ENCODE measurements at regions not wholly inside any gene's neighbourhood (a gene's known extent, or its start where the extent isn't known, plus 50 kb on each side); places are given as distances from the start of the nearest gene placed in this dataset.

GRCh38 chr13:106176117-106176516, 359.3 kb downstream of the EFNB2 start:
- no peak for DNase-seq (ENCODE audit: low read depth in 3 of 3)

GRCh38 chr13:106173891-106174610, 361.4 kb downstream of the EFNB2 start:
- no peak for DNase-seq (ENCODE audit: low read depth in 3 of 3)

GRCh38 chr13:106173346-106173745, 362.1 kb downstream of the EFNB2 start:
- no peak for DNase-seq (ENCODE audit: low read depth in 3 of 3)

GRCh38 chr13:106172176-106172905, 363.1 kb downstream of the EFNB2 start:
- DNase-seq (ENCODE audit: low read depth in 3 of 3): no peak

- DNase-seq (ENCODE audit: low read depth in 3 of 3): no peak
Measured at GRCh38 chr13:106163426-106163825, 372.0 kb downstream of the EFNB2 start.

- no peak for DNase-seq (ENCODE audit: low read depth in 3 of 3)
Measured at GRCh38 chr13:106161146-106161545, 374.3 kb downstream of the EFNB2 start.

- DNase-seq (ENCODE audit: low read depth in 3 of 3): no peak
Measured at GRCh38 chr13:106159295-106160195, 375.9 kb downstream of the EFNB2 start.

- no peak for DNase-seq (ENCODE audit: low read depth in 3 of 3)
Measured at GRCh38 chr13:106156468-106156867, 379.0 kb downstream of the EFNB2 start.

GRCh38 chr13:106155411-106155810, 380.1 kb downstream of the EFNB2 start:
- no peak for DNase-seq (ENCODE audit: low read depth in 3 of 3)

- DNase-seq (ENCODE audit: low read depth in 3 of 3): no peak
Measured at GRCh38 chr13:106153876-106154275, 381.6 kb downstream of the EFNB2 start.

- no peak for DNase-seq (ENCODE audit: low read depth in 3 of 3)
Measured at GRCh38 chr13:106153041-106153440, 382.4 kb downstream of the EFNB2 start.

- DNase-seq (ENCODE audit: low read depth in 3 of 3): no peak
Measured at GRCh38 chr13:106152047-106152446, 383.4 kb downstream of the EFNB2 start.

GRCh38 chr13:106151056-106151699, 384.3 kb downstream of the EFNB2 start:
- no peak for DNase-seq (ENCODE audit: low read depth in 3 of 3)

- DNase-seq (ENCODE audit: low read depth in 3 of 3): no peak
Measured at GRCh38 chr13:106145997-106146864, 389.2 kb downstream of the EFNB2 start.

GRCh38 chr13:106145070-106145469, 390.4 kb downstream of the EFNB2 start:
- no peak for DNase-seq (ENCODE audit: low read depth in 3 of 3)

GRCh38 chr13:106143930-106144709, 391.3 kb downstream of the EFNB2 start:
- DNase-seq (ENCODE audit: low read depth in 3 of 3): no peak

- no peak for DNase-seq (ENCODE audit: low read depth in 3 of 3)
Measured at GRCh38 chr13:106143392-106143791, 392.1 kb downstream of the EFNB2 start.

GRCh38 chr13:106140476-106140875, 395.0 kb downstream of the EFNB2 start:
- no peak for DNase-seq (ENCODE audit: low read depth in 3 of 3)

- no peak for DNase-seq (ENCODE audit: low read depth in 3 of 3)
Measured at GRCh38 chr13:106139942-106140341, 395.5 kb downstream of the EFNB2 start.

- no peak for DNase-seq (ENCODE audit: low read depth in 3 of 3)
Measured at GRCh38 chr13:106139377-106139776, 396.1 kb downstream of the EFNB2 start.
